ENCODE measurements at regions not wholly inside any gene's neighbourhood (a gene's known extent, or its start where the extent isn't known, plus 50 kb on each side); places are given as distances from the start of the nearest gene placed in this dataset.

DNA sequence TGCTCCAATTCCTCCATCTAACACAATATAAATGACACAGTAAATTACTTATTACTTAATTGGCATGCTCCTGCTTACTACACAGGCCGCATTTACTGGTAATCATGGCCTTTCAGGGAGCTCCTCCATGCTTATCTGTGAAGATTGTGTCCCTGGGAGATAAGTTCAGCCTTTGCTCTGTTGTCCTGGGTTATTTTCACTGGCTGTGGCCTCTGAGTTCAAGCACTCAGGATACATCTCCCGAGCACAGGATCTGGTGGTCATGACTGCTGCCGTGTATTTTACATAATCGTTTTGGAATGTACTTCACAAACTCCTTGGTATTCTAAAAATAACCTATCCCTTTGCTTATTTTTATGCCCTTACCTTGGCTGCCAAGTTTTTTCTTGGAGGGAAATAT, 215.7 kb downstream of the ICE1 start:
- no peaks in the 10 kb centered on the region for H4K20me1 ChIP-seq (ENCODE audit: insufficient read depth)
- H3K9ac ChIP-seq (ENCODE audit: low read length), result no peak overlapping the region

DNA sequence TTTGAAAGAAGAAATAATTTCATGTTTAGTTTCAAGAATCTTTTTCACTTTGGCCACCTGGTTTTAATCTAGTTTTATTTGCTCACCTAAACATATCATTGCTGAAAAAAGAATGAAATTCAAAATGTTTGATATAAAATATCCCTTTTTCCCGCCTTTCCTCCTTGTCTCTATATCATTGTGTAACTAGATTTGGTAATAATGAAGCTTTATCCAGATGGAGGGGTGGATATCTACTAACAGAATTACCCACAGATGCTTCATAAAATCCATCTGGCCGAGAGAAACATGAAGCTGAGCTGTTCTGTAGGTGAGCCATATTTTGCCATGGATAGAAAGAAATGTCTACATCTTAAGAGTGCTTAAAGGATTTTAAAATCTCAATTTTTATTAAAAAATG, 214.7 kb downstream of the ICE1 start:
- Histone ChIP-seq H3K4me3 (ENCODE audit: low read length) (no peak overlapping the region), H3K36me3 (ENCODE audit: insufficient read depth, low read length) (no peaks in the 10 kb centered on the region), H3F3A (ENCODE audit: insufficient read depth, low read length, poor library complexity, severe bottlenecking) (no peaks in the 10 kb centered on the region), H4K20me1 (ENCODE audit: insufficient read depth) (no peaks in the 10 kb centered on the region), H3K27ac (ENCODE audit: low read length) (no peak overlapping the region), H2AFZ (ENCODE audit: low read depth, low read length) (no peak overlapping the region), H3K4me2 (ENCODE audit: low read length) (no peak overlapping the region), H3K79me2 (replicated peaks; ENCODE audit: insufficient read depth, low read length) (no peaks in the 10 kb centered on the region), H3K27me3 (ENCODE audit: insufficient read depth, low read depth, low read length) (no peaks in the 10 kb centered on the region), H3K9me3 (ENCODE audit: low read length) (no peaks in the 10 kb centered on the region), H3K9ac (ENCODE audit: low read length) (no peak overlapping the region), H3K9me2 (ENCODE audit: insufficient read depth, low read length) (no peaks in the 10 kb centered on the region)
- no peak for TF ChIP-seq RAD21 (conservative IDR thresholded peaks at IDR 0.05)
- no peak for TF ChIP-seq CTCF (IDR thresholded peaks at IDR 0.05; ENCODE audit: poor library complexity, severe bottlenecking)
- no peak for TF ChIP-seq MXI1 (conservative IDR thresholded peaks at IDR 0.05; ENCODE audit: poor library complexity, severe bottlenecking)
- TF ChIP-seq EZH2 (IDR thresholded peaks at IDR 0.05; ENCODE audit: borderline replicate concordance, insufficient read depth, low read length, poor library complexity, severe bottlenecking), result no peak
- no peak for TF ChIP-seq TAF1 (IDR thresholded peaks at IDR 0.05; ENCODE audit: low read depth)
- TF ChIP-seq SMC3 (conservative IDR thresholded peaks at IDR 0.05; ENCODE audit: poor library complexity), result no peak
- no peak for TF ChIP-seq EP300 (conservative IDR thresholded peaks at IDR 0.05; ENCODE audit: poor library complexity, severe bottlenecking)
- no peak for TF ChIP-seq POLR2AphosphoS5 (IDR thresholded peaks at IDR 0.05)
- TF ChIP-seq, protein P1, sequence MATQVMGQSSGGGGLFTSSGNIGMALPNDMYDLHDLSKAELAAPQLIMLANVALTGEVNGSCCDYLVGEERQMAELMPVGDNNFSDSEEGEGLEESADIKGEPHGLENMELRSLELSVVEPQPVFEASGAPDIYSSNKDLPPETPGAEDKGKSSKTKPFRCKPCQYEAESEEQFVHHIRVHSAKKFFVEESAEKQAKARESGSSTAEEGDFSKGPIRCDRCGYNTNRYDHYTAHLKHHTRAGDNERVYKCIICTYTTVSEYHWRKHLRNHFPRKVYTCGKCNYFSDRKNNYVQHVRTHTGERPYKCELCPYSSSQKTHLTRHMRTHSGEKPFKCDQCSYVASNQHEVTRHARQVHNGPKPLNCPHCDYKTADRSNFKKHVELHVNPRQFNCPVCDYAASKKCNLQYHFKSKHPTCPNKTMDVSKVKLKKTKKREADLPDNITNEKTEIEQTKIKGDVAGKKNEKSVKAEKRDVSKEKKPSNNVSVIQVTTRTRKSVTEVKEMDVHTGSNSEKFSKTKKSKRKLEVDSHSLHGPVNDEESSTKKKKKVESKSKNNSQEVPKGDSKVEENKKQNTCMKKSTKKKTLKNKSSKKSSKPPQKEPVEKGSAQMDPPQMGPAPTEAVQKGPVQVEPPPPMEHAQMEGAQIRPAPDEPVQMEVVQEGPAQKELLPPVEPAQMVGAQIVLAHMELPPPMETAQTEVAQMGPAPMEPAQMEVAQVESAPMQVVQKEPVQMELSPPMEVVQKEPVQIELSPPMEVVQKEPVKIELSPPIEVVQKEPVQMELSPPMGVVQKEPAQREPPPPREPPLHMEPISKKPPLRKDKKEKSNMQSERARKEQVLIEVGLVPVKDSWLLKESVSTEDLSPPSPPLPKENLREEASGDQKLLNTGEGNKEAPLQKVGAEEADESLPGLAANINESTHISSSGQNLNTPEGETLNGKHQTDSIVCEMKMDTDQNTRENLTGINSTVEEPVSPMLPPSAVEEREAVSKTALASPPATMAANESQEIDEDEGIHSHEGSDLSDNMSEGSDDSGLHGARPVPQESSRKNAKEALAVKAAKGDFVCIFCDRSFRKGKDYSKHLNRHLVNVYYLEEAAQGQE (IDR thresholded peaks at IDR 0.05; ENCODE audit: borderline replicate concordance), result no peak

More for the DNA sequence above, 215.7 kb downstream of the ICE1 start:
- no peaks in the 10 kb centered on the region for H3K36me3 ChIP-seq (ENCODE audit: insufficient read depth, low read length)
- no peaks in the 10 kb centered on the region for H3K9me2 ChIP-seq (ENCODE audit: insufficient read depth, low read length)
- no peak overlapping the region for H3K4me3 ChIP-seq (ENCODE audit: low read length)
- no peak overlapping the region for H3K4me2 ChIP-seq (ENCODE audit: low read length)
- H3K27ac ChIP-seq (ENCODE audit: low read length), result no peak overlapping the region
- TF ChIP-seq TAF1 (IDR thresholded peaks at IDR 0.05; ENCODE audit: low read depth), result no peak
- TF ChIP-seq SMC3 (conservative IDR thresholded peaks at IDR 0.05; ENCODE audit: poor library complexity), result no peak
- TF ChIP-seq EZH2 (IDR thresholded peaks at IDR 0.05; ENCODE audit: borderline replicate concordance, insufficient read depth, low read length, poor library complexity, severe bottlenecking), result no peak
- TF ChIP-seq RAD21 (conservative IDR thresholded peaks at IDR 0.05), result no peak
- TF ChIP-seq MXI1 (conservative IDR thresholded peaks at IDR 0.05; ENCODE audit: poor library complexity, severe bottlenecking), result no peak
- TF ChIP-seq, protein P1 (IDR thresholded peaks at IDR 0.05; ENCODE audit: borderline replicate concordance), result no peak
- TF ChIP-seq POLR2AphosphoS5 (IDR thresholded peaks at IDR 0.05), result no peak
- no peak for TF ChIP-seq EP300 (conservative IDR thresholded peaks at IDR 0.05; ENCODE audit: poor library complexity, severe bottlenecking)
- no peaks in the 10 kb centered on the region for H3K27me3 ChIP-seq (ENCODE audit: insufficient read depth, low read depth, low read length)
- H3K9me3 ChIP-seq (ENCODE audit: low read length), result no peaks in the 10 kb centered on the region
- H2AFZ ChIP-seq (ENCODE audit: low read depth, low read length), result no peak overlapping the region
- no peaks in the 10 kb centered on the region for H3F3A ChIP-seq (ENCODE audit: insufficient read depth, low read length, poor library complexity, severe bottlenecking)
- no peaks in the 10 kb centered on the region for H3K79me2 ChIP-seq (replicated peaks; ENCODE audit: insufficient read depth, low read length)

Measured in neural cell (in vitro differentiated cells).